Activated CD4-positive, CD25-positive, alpha-beta regulatory T cell treated with anti-CD3 and anti-CD28 coated beads, Interleukin-2, amount 50 U/mL, for 24 hours (primary cell): ENCODE measurements at regions not wholly inside any gene's neighbourhood (a gene's known extent, or its start where the extent isn't known, plus 50 kb on each side); places are given as distances from the start of the nearest gene placed in this dataset.
"Not testable (repeated sequence)": the region's sequence is repeated elsewhere in the genome, so short reads cannot be mapped to it uniquely, and the experiment has no call there.

Experiments
- ATAC-seq, 2 donors: fragments of 150-1000 bp; cut with Tn5 transposase; one replicate each; pipeline ENCODE4 v1.10.0; 2021; ENCODE audit warnings: mild to moderate bottlenecking in 1 of 2, moderate library complexity in 1 of 2

DNA sequence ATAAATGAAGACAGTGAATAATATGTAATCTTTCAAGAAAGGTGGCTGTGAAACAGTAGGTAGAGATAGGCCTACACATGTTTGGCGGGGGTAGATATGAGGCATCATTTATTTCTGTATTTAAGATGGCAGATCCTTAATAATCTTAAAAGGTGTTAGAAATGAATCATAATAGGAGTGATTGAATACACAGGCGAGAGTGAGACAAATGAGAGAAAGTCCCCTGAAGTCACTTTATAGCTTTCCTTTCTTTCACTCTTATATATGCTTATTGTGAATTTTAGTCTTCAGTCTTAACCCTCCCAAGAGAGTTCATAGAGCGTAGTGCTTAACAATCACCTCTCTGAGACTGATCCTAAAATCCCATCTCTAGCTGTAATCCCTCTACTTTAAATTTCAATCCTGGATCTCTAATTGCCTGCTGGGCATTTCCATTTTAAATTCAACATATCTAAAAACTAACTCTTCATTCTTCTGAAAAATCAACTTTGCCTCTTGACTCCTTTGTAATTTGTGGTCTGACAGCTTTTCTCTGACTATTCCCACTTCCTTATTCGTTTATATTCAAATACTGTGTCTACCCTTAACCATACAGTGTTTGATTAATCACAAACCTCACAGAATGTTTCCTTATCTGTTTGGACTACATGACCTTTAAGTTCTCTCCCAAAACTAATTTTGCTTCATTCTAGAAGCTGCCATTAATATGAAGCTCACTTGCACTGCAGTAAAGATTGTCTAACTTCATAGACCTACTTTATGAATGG lies 463.7 kb upstream of the FSIP2 start:
- no peak for ATAC-seq

DNA sequence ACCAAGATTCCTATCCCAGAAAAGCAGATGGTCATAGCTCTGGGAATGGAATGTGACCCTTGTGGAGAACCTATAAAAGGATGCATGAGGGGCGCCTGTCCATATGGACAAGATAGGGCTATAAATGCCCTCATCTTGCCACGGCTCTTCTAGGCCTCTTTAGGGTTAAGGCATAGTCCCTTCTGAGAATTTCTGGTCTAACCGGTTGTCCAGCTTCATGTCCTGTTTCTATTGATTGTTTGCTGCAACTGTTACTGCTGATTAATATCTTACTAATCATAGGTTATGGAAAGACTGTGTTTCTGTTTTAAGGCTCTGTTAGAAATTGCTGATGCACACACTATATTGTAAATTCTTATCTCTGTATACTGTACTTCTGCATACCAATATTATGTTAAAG lies 462.6 kb upstream of the FSIP2 start:
- not testable (repeated sequence) for ATAC-seq

DNA sequence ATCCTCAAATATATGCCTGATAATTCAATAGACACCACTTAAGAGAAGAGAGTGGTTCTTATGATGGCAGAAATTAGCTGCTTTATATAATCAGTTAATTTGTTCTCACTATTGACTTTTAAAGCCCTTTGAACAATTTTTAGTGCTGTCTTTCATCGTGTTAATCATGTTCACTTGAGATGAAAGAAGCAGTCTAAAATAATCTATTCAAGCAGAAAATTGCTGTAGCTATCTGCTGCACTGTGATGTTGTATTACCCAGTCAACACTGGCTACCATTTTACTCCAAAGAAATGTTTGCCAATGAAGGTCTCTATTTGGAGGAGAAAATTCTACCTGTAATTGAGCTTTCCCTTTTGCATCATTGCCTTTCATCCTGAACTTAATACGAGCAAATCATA lies 459.8 kb upstream of the FSIP2 start:
- ATAC-seq = no peak

DNA sequence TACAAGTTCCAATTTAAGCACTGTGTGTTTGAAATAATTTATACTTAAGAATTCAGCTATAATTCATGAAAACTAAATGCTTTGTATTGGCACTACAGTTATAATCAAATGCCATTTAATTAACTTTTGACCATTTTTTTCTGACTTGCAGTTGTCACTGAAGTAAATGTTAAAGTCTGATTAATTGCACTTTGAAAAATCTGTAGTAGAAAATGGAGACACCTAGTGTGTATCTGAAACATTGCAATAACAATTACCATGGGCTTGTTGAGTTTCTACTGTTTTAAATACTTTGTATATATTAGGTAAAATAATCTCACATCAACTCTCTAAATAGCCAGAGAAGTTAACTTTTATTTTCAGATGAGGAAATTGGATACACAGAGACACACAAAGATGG lies 458.6 kb upstream of the FSIP2 start:
- ATAC-seq = no peak

DNA sequence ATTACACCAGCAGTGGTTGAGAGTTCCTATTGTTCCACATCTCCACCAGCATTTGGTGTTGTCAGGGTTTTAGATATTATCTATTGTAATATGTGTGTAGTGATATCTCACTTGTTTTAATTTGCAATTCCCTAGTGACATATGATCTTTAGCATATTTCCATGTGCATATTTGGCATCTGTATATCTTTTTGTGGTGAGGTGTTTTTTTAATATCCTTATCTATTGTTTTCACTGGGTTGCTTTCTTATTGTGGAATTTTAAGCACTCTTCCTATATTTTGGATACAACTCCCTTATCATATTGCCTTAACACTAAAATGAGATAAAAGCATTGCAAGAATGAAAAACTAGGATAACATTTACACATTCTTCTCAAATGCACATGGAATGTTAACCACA lies 453.9 kb upstream of the FSIP2 start:
- no peak for ATAC-seq

DNA sequence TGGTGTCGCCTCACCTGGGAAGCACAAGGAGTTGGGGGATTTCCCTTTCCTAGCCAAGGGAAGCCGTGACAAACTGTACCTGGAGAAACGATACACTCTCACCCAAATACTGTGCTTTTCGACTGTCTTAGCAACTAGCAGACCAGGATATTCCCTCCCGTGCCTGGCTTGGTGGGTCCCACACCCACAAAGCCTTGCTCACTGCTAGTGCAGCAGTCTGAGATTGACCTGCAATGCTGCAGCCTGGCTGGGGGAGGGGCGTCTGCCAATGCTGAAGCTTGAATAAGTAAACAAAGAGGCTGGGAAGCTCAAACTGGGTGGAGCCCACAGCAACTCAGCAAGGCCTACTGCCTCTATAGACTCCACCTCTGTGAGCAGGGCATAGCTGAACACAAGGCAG lies 448.6 kb upstream of the FSIP2 start:
- ATAC-seq = not testable (repeated sequence)

DNA sequence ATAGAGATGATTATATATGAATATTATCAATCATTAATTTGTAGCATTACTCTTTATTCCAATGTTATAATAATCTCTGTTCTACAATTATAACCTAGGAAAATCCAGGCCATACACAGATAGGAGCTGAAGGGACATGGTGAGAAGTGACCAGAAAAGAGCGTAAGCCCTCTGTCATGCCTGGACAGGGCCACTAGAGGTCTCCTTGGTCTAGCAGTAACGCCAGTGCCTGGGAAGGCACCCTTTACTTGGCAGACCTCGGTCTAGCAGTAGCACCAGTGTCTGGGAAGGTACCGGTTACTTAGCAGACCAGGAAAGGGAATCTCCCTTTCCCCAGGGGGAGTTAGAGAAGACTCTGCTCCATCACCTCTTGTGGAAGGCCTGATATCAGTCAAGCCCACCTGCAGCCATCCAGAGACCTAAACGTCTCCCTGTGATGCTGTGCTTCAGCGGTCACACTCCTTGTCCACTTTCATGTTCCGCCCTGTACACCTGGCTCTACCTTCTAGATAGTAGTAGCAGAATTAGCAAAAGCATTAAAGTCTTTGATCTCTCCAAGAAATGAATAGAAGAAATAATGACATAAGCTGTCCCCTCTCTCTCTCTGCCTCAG lies 447.5 kb upstream of the FSIP2 start:
- ATAC-seq = no peak

DNA sequence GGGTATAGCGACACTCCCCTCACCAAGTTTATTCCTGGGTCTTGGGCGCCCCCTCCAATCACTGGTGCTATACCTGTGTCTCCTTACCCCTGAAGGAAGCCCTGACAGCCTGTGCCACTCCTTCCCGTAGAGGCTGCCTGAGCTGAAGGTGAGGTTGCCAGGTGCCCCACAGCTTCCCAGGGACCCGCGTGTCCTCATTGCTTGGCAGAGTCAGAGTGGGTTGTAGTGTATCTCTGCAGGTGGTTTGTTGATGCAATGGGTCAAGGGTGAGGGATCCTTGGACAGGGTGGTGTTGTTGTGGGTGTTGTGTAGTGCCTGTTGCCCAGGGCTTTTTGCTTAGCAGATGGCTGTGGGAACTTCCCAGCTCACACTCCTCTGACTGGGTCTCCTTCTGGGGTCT lies 438.7 kb upstream of the FSIP2 start:
- no peak for ATAC-seq

DNA sequence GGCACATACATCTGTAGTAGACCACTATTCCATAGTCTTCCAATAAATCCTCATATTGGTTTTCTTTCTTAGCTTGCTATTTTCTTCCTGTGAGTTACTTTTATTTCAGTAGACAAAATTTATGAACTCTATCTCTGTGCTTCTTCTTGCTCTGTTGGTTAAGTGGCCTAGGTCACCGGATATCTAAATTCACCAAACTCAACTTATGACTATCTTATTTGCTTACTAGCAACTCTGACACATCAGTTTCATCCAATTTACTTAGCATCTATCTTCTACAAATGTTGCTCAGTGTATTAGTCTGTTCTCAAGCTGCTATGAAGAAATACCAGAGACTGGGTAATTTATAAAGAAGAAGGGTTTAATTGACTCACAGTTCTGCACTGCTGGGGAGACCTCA lies 432.5 kb upstream of the FSIP2 start:
- ATAC-seq = no peak

DNA sequence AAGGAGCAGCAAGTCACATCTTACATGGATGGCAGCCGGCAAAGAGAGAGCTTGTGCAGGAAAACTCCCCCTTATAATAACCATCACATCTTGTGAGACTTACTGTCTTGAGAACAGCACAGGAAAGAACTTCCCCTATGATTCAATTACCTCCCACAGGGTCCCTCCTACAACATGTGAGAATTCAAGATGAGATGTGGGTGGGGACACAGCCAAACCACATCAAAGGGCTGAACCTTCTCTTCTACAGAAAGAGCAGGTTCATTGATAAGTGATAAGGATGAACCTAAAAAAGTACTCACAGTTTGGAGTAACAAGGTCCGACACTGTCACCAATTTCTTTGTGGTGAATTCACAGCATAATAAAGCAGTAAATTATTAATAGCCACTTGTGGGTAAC lies 422.2 kb upstream of the FSIP2 start:
- ATAC-seq = no peak

DNA sequence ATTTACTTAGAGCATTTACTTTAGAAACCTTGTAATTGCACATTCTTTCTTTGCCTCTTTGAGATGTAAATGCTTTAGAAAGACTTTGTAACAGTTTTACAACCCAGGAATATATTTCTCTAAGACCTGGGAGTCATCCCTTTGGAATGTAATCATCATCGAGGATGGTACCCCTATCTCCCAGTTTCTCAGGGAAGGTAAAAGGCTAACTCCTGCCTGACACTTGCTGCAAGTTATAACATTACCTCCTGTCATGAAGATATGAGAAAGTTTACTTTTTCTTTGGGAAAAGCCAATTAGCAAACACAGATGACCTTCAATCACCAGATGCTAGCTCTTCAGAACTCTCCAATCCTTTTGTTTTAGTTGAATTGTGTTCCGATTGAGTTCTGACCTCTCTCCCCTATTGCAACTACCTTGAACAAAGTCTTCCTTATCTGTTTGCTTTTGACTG lies 420.3 kb upstream of the FSIP2 start:
- no peak for ATAC-seq

DNA sequence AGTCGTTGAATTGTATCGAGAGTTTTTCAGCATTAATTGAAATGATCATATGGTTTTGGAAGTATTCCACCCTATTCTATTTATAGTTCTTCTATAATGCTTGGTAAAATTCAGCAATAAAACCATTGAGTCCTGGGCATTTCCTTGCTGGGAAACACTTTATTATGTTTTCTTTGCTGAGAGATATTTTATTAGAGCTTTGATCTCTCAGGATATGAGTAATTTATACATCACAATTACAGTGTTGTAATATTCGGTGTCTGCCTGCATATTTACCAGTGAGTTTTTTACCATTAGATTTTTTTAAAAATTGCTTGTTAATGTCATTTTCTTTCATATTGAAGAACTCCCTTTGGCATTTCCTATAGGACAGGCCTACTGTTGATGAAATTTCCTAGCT lies 402.7 kb upstream of the FSIP2 start:
- no peak for ATAC-seq

DNA sequence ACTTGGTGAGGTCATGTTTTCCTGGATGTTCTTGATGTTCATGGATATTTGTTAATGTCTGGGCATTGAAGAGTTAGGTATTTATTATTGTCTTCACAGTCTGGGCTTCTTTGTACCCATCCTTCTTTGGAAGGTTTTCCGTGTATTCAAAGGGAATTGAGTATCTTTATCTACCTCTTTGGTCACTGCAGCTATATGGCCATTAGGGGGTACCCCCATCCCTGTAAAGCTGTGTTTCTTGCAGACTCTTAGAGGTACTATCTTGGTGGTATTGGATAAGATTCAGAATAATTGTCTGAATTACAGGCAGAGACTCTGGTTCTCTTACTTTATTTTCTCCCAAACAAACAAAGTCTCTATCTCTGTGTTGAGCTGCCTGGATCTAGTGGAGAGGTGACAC lies 401.6 kb upstream of the FSIP2 start:
- no peak for ATAC-seq

DNA sequence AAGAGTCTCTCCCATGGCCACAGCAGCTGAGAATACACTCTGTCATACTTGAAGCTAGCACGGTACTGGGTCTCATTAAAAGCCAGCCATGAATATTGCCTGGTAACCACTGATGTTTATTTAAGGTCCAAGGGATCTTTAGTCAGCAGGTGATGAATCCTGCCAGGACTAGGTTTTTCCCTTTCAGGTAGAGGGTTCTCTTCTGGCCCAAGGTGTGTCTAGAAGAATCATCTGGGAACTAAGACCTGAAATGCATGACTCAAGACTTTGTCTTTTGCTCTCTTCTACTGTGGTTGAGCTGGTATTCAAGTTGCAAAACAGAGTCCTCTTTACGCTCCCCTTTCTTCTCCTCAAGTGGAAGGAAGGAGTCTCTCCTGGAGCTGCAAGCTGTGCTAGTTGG lies 400.5 kb upstream of the FSIP2 start:
- ATAC-seq = no peak

DNA sequence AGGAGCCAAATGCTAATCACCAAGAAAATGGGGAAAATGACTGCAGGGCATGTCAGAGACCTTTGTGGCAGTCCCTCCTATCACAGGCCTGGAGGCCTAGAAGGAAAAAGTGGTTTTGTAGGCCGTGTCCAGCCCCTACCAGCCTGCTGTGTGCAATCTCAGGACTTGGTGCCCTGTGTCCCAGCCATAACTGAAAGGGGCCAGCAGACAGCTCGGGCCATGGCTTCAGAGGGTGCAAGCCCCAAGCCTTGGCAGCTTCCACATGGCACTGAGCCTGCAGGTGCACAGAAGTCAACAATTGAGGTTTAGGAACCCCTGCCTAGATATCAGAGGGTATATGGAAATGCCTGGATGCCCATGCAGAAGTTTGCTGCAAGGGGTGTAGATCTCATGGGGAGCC lies 391.2 kb upstream of the FSIP2 start:
- no peak for ATAC-seq

DNA sequence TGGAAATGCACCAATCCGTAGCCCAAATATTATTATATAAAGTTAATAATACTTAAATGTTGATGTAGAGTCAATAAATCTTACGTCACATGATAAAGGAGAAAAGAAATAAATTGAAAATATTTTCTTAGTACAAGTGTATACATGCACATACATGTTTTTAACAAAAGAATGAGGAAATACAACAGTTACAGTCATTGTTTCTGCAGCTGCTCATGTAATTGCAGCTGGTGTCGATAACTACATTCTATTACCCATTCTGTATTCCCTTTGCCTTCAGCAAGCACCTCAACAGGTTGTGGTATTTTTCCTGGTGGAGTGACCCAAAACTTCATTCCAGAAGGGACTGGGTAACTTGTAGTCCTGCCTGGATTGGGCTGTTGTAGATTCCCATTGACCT lies 377.8 kb upstream of the FSIP2 start:
- no peak for ATAC-seq

DNA sequence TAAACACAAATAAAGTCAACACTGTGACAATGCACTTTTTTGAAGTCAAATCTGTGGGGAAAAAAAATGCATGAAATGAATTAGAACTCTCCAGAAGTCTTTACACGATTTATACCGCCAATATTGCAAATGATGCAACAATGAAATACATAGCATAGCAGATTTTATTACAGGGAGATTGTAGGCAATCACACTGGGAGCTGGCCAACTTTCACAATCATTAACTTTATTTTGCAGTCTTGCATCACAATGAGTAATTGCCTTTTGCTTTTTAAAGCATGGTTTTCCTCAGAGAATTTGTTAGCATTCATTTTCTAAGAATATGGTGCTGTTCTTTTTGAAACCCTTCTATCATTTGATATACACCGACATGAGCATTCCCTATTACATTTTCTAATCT lies 366.4 kb upstream of the FSIP2 start:
- no peak for ATAC-seq

DNA sequence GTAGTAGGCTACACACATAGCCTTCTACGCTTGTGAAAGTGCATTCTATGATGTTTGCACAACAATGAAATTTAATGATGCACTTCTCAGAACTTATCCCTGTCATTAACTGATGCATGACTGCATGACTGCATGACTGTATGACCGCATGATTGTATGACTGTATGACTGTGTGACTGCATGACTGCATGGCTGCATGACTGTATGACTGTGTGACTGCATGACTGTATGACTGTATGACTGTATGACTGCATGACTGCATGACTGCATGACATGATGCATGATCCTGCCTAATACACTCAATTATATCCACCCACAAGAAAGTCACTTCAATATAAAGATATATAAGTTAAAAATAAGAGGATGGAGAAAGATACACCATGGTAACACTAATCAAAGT lies 365.4 kb upstream of the FSIP2 start:
- ATAC-seq = no peak

DNA sequence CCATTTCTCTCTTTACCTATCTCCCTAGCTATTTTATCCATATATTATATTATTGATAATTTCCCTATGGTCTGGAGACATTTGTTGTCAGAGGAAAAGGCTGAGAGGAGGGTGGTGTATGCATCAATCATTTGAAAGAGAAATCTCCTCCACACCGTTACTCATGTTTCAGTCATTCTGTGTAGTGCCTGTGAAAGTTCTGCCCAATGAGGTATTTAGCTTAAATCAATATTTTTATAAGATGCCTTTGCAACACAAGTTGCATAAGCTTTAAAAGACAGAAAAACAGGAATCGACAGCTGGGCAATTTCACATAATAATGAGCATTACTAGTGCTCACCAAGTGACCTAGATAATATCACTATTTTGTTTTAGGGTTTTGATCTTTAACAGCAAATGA lies 363.7 kb upstream of the FSIP2 start:
- no peak for ATAC-seq

DNA sequence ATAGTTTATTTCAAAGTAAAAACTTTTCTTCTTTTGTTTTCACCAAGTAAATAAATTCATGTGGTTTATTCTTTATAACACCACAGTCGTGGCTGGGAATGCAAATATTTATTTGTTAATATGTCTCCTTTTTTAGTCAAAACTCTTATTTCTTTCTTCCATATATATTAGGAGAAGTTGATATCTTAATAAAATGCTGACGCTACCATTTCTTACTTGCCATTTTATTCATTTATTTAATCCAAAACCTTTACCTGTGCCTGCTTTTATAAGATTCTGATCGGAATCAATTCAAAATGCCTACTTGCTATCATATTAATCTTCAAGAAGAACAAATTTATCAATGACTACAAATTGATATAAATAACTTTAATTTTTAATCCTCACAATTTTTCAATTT lies 362.9 kb upstream of the FSIP2 start:
- ATAC-seq = no peak

DNA sequence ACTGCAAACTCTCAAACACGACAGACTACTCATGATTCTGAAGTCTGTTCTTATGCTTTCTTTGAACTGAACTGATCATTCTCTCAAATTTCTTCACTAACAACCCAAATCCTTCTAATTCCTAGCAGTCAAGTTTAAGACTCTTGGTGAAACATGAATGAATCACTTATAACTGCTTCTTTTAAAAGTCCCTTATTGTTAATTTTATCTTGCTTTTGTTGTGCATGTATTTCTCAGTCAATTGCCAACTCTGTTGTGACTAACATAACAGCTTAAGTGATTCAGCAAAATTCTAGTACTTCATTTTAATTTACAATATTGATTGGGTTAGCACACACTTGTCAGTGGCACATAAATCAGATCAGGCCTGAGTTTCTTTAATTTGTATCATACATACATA lies 357.0 kb upstream of the FSIP2 start:
- ATAC-seq = no peak

DNA sequence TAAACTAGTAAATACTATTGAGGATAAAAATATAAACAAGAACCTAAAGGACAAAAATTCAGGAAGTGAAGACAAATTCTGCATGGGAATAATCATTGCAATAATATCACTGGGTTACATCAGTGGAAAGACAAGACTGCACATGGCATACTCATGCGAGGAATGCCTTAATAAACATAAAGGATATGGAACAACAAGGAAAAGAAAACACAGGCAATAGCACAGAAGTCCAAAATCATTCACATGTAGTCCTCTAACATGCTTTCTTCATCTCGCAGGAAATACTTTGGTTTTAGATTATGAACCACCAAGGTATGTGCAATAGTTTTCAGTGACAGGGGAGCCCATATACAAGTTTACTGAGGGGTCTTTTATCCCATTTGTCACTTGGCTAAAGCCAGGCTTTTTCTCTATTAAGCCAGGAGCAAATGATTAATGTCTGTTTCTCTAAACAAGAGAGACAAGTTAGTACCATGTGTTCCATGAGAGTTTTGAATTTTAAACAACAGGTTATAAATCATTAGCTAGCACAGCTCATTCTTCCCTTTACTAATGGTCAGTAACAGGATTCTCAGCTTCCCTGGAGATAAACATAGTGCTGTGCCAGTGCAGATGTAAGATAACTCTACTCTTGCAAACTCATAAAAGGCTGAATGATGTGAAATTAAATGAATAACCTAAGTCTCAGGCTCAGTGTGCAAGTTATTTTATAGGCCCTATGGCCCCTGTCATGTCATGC lies 353.6 kb upstream of the FSIP2 start:
- ATAC-seq = no peak

DNA sequence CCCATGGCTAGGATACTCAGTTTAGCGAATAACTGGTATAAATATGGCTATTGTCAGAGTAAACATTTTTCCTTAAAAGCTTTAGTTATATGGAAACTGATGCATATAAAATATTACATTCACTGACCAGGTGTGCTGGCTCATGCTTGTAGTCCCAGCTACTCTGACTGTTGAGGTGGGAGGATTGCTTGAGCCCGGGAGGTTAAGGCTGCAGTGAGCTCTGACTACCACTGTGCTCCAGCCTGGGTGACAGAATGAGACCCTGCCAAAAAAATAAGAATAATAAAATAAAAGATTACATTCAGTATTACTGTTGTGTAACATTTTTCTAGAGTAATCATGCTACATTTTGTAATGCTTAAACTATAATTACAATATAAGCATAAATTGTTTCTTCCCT lies 350.4 kb upstream of the FSIP2 start:
- ATAC-seq = peak in 1 of 2 donors; percentile 6

DNA sequence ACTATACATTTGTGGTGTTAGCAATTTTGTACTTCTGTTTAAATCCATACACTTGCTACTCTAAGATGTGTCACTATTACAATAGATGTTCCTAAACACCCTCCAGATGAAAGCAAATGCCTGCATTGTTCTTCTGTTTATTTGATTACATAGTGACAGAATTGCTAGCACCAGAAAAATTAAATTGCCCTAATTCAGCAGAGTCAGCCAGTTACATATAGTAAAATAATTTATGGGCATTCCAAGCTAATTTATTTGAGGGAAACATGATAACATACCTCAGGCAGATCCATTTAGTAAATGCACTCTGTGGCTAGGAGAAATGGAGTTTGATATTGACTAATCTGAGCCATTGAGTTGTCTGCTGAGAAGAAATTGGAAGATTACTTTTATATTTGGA lies 347.1 kb upstream of the FSIP2 start:
- no peak for ATAC-seq
